ENCODE measurements at regions not wholly inside any gene's neighbourhood (a gene's known extent, or its start where the extent isn't known, plus 50 kb on each side); places are given as distances from the start of the nearest gene placed in this dataset.

DNA sequence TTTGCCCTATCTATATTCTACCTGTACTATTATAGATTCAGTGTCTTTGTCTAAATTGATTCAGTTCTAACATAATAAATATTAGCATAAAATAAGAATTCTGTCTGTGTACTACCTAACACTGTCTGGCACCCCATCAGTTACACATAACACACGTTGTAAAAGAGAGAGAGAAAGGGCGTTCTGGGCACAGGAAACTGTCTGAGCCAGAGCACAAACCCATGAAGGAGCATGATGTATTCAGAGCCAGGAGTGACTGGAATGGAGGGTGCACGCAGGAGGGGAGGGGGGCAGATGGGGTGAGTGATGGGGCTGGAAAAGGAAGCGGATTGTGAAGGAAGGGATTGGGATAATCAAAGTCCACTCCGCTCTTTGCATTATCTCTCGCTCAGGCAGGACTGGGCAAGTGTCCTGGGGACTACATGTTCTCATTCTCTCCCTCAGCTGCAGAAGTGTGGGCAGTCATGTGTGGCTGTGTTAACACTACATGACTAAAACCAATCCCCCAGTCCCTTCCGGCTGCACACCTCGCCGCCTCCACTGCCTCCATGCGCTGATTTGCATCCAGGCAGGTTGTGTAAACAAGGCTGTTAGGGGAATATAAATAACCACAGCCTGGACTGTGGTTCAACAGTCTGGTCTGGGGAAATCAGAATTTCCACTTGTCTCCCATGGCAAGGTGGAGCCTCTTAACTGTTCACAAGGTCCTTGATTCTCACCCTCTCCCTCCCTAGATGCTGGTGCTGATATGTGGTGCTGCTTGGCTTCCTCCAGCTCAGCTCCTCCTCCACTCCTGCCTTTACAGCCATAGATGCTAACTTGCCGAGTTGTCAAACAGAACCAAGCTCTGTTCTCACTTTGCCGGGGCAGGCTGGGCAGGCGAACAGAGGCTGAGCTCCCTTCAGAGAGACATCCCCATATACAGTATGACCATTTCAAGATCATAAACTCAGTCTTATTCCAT lies 367.5 kb upstream of the BRINP1 start:
- no peak for FAIRE-seq
- TF ChIP-seq, protein P1, sequence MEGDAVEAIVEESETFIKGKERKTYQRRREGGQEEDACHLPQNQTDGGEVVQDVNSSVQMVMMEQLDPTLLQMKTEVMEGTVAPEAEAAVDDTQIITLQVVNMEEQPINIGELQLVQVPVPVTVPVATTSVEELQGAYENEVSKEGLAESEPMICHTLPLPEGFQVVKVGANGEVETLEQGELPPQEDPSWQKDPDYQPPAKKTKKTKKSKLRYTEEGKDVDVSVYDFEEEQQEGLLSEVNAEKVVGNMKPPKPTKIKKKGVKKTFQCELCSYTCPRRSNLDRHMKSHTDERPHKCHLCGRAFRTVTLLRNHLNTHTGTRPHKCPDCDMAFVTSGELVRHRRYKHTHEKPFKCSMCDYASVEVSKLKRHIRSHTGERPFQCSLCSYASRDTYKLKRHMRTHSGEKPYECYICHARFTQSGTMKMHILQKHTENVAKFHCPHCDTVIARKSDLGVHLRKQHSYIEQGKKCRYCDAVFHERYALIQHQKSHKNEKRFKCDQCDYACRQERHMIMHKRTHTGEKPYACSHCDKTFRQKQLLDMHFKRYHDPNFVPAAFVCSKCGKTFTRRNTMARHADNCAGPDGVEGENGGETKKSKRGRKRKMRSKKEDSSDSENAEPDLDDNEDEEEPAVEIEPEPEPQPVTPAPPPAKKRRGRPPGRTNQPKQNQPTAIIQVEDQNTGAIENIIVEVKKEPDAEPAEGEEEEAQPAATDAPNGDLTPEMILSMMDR (IDR thresholded peaks at IDR 0.05; ENCODE audit: insufficient read depth, missing control alignments) = no peak

DNA sequence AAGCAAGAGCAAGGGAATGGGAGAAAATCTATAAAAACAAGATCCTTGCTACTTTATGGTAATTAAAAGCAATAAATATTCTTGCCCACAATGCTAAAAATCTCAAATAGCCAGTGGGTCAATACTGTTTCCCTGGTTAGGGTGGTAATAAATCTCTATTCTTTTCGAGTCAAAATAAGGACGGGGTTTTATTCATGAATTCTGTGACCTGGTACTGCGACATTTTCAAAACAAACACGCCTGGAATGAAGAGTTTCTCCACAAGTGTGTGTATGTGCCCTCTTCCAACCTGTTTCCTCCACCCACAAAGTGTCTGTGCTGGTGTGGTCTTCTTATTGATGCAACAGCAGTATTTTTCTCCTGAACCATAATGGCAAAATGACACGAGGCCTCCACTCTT lies 358.8 kb upstream of the BRINP1 start:
- TF ChIP-seq, protein P1 (IDR thresholded peaks at IDR 0.05; ENCODE audit: insufficient read depth, missing control alignments) = no peak
- no peak for DNase-seq (ENCODE audit: insufficient read length, low spot score)
- FAIRE-seq = no peak

More for the DNA sequence above, 367.5 kb upstream of the BRINP1 start:
- no peak for DNase-seq (ENCODE audit: insufficient read length, low spot score)

GRCh38 chr9:119726035-119726434 lies 356.8 kb upstream of the BRINP1 start:
- FAIRE-seq (no peak), DNase-seq (ENCODE audit: insufficient read length, low spot score) (no peak)
- TF ChIP-seq, protein P1 (IDR thresholded peaks at IDR 0.05; ENCODE audit: insufficient read depth, missing control alignments) = no peak

- no peak for FAIRE-seq
- no peak for DNase-seq (ENCODE audit: insufficient read length, low spot score)
- TF ChIP-seq, protein P1 (IDR thresholded peaks at IDR 0.05; ENCODE audit: insufficient read depth, missing control alignments) = no peak
These were observed 353.1 kb upstream of the BRINP1 start for GRCh38 chr9:119722384-119722783.

DNA sequence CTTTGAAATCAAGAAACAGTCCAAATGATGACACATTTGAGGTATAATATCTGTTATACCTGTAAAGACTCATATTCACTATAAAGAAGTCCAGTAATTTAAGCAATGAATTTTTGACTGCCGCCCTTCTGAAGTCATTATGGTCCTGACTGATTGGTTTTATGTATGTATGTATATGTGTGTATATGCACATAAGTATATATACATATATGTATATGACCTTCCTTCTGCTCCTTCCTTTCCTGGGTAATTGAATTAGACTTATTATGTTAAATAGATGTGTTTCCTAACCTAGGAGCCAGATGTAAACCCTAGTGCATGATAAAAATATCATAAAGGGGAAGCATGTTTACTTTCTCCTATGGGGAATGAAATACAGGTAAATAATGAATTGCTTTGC lies 343.1 kb upstream of the BRINP1 start:
- TF ChIP-seq, protein P1 (IDR thresholded peaks at IDR 0.05; ENCODE audit: insufficient read depth, missing control alignments) = no peak
- DNase-seq (ENCODE audit: insufficient read length, low spot score) = no peak
- no peak for FAIRE-seq

DNA sequence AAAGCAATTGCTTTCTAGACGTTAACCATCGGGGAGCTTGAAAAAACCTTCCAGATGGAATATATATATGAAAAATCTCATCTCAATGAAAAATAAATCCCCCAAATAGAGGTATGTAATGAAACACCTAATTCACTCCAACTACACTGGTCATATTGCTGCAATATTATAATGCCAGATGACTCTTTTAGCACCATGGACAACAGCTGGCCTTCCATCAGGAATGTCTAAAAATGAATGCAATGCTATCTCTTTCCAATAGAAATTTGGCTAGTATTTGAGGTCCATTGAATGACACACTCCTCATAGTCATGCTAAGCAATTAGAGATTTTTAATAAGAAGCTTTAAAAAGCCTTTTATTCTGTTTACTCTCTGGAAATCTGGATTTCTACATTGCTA lies 340.2 kb upstream of the BRINP1 start:
- TF ChIP-seq, protein P1 (IDR thresholded peaks at IDR 0.05; ENCODE audit: insufficient read depth, missing control alignments) = no peak
- DNase-seq (ENCODE audit: insufficient read length, low spot score) (no peak), FAIRE-seq (no peak)

DNA sequence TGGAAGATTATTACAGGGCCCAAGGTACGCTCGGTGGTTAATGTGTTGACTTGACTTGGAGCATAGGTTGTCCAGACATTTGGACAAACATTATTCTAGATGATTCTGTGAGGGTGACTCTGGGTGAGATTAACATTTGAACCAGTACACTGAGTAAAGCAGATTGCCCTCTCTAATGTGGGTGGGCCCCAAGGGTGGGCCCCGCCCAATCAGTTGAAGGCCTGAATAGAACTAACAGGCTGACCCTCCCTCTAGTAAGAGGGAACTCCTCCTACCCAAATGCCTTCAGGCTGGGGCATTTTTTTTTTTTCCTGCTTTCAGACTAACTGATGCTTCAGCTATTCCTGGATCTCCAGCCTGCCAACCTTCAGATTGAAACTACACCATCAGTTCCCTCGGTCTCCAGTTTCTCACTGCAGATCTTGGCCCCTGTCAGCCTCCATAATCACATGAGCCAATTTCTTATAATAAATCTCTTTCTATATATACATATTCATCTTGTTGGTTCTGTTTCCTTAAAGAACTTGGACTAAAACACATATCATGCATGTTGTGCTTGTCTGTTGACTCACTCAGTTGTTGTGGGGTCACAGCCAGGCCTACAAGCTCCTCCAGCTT lies 338.1 kb upstream of the BRINP1 start:
- no peak for FAIRE-seq
- no peak for DNase-seq (ENCODE audit: insufficient read length, low spot score)
- TF ChIP-seq, protein P1 (IDR thresholded peaks at IDR 0.05; ENCODE audit: insufficient read depth, missing control alignments) = no peak

Data from D721Med (cell line).